GM12878 (cell line): ENCODE measurements at regions not wholly inside any gene's neighbourhood (a gene's known extent, or its start where the extent isn't known, plus 50 kb on each side); places are given as distances from the start of the nearest gene placed in this dataset.

Experiments
- ATAC-seq: fragments of 200-7000 bp; cut with Tn5 transposase; 3 replicates; pipeline ENCODE4 v1.9.1; 2020; ENCODE audit warnings: mild to moderate bottlenecking, moderate library complexity
- BruUV-seq: library from RNA; stranded (reverse); fragments of 400-500 nt; replicated peaks from 2 replicates; lab custom pipeline; 2021; lab: Mats Ljungman, UMichigan
- CTCF ChIA-PET: fragments of 300-600 bp; sonication (Branson Sonifier 250); formaldehyde crosslinking; extraction: SDS; loops from one replicate; lab custom pipeline; 2021; ENCODE audit warnings: inconsistent platforms; lab: Yijun Ruan, JAX
- POLR2A ChIA-PET: fragments of 350-600 bp; formaldehyde crosslinking; extraction: SDS; loops from one replicate; lab custom pipeline; 2021; ENCODE audit warnings: inconsistent platforms; lab: Charles Lee
- RAD21 ChIA-PET: fragments of 300-600 bp; sonication (Branson Sonifier 250); formaldehyde crosslinking; loops from one replicate; lab custom pipeline; 2023; ENCODE audit warnings: antibody characterized with exemption; ENCODE audit not compliant: unreplicated experiment; lab: Charles Lee
- SMC1A ChIA-PET: fragments of 300-600 bp; sonication (Branson Sonifier 250); formaldehyde crosslinking; loops from one replicate; lab custom pipeline; 2023; ENCODE audit not compliant: unreplicated experiment, uncharacterized antibody; lab: Charles Lee
- DNase-seq: peaks from one replicate; pipeline ENCODE4 v3.0.0-alpha.2; 2011; ENCODE audit warnings: low read depth, low spot score
- FAIRE-seq: peaks from 3 replicates; lab custom pipeline; 2011; peaks lifted over from hg19 to GRCh38; lab: Jason Lieb, UNC
- H2AFZ ChIP-seq: 2 replicates; pipeline ENCODE4 v1.6.0; 2011; ENCODE audit warnings: low read depth, low read length, control low read depth; ENCODE audit not compliant: control insufficient read depth
- H3K27ac ChIP-seq: 2 replicates; pipeline ENCODE4 v1.5.1; 2011; ENCODE audit warnings: control low read depth; ENCODE audit not compliant: control insufficient read depth, insufficient read depth
- H3K27me3 ChIP-seq, 2 experiments: replicated peaks in 1 of 2; 2 replicates each; pipeline versions ENCODE4 v1.6.0 to v1.6.1; 2011; ENCODE audit warnings: low read length in 1 of 2; ENCODE audit not compliant: control insufficient read depth in 2 of 2, insufficient read depth in 2 of 2
- H3K36me3 ChIP-seq, 2 experiments: 2 replicates each; pipeline ENCODE4 v1.5.1; 2011; ENCODE audit warnings: low read length in 1 of 2; ENCODE audit not compliant: control insufficient read depth in 2 of 2, insufficient read depth in 2 of 2
- H3K4me1 ChIP-seq: 2 replicates; pipeline ENCODE4 v1.6.1; 2011; ENCODE audit warnings: mild to moderate bottlenecking, low read length, moderate library complexity, mixed read lengths; ENCODE audit not compliant: control insufficient read depth, insufficient read depth
- H3K4me2 ChIP-seq: 2 replicates; pipeline ENCODE4 v1.6.0; 2011; ENCODE audit warnings: control low read depth; ENCODE audit not compliant: control insufficient read depth, insufficient read depth
- H3K4me3 ChIP-seq: fragments of 200-600 bp; sonication (generic); 2 replicates; pipeline ENCODE4 v1.5.1; 2016
- H3K79me2 ChIP-seq: 2 replicates; pipeline ENCODE4 v1.6.0; 2011; ENCODE audit warnings: low read length; ENCODE audit not compliant: control insufficient read depth, insufficient read depth
- H3K9ac ChIP-seq: 2 replicates; pipeline ENCODE4 v1.8.0; 2011; ENCODE audit warnings: low read length, control low read depth, mixed read lengths; ENCODE audit not compliant: control insufficient read depth, insufficient read depth
- H3K9me3 ChIP-seq: replicated peaks from 3 replicates; pipeline ENCODE4 v1.5.1; 2011; ENCODE audit warnings: mild to moderate bottlenecking, low read length; ENCODE audit not compliant: control insufficient read depth, insufficient read depth
- H4K20me1 ChIP-seq: 2 replicates; pipeline ENCODE4 v1.6.0; 2011; ENCODE audit not compliant: control insufficient read depth, insufficient read depth
- BCLAF1 ChIP-seq: fragments of 450-650 bp; IDR thresholded peaks from 2 replicates; pipeline ENCODE4 v1.6.1; 2017; ENCODE audit warnings: antibody characterized with exemption, mild to moderate bottlenecking, moderate library complexity
- CBX5 ChIP-seq: sonication (generic); IDR thresholded peaks from 2 replicates; pipeline ENCODE4 v1.6.1; 2016; ENCODE audit warnings: low read depth, moderate library complexity, mild to moderate bottlenecking, inconsistent platforms
- ELK1 ChIP-seq: IDR thresholded peaks from 2 replicates; pipeline ENCODE4 v1.6.1; 2012; ENCODE audit warnings: low read depth, low read length, improper control_type of control experiment
- ETV6 ChIP-seq, 2 experiments: fragments of 450-650 bp in 1 of 2; IDR thresholded peaks in 1 of 2; conservative IDR thresholded peaks in 1 of 2; 2 replicates each; pipeline ENCODE4 v1.6.1; 2014; ENCODE audit warnings: antibody characterized with exemption in 1 of 2, borderline replicate concordance in 1 of 2, low read depth in 1 of 2, mild to moderate bottlenecking in 1 of 2, moderate library complexity in 1 of 2
- FOXM1 ChIP-seq: IDR thresholded peaks from 2 replicates; pipeline ENCODE4 v1.6.1; 2012; ENCODE audit warnings: low read depth, mild to moderate bottlenecking, inconsistent platforms, low read length, moderate library complexity
- HDGF ChIP-seq: fragments of 450-650 bp; IDR thresholded peaks from 2 replicates; pipeline ENCODE4 v1.6.1; 2016; ENCODE audit warnings: antibody characterized with exemption
- NBN ChIP-seq: fragments of 450-650 bp; IDR thresholded peaks from 2 replicates; pipeline ENCODE4 v1.6.1; 2016
- NFXL1 ChIP-seq: fragments of 450-650 bp; IDR thresholded peaks from 2 replicates; pipeline ENCODE4 v1.6.1; 2017; ENCODE audit warnings: antibody characterized with exemption, mild to moderate bottlenecking, borderline replicate concordance
- NR2C2 ChIP-seq: IDR thresholded peaks from 2 replicates; pipeline ENCODE4 v1.6.1; 2011; ENCODE audit warnings: borderline replicate concordance, low read depth; ENCODE audit not compliant: control insufficient read depth, insufficient read length
- PKNOX1 ChIP-seq: fragments of 450-650 bp; IDR thresholded peaks from 2 replicates; pipeline ENCODE4 v1.6.1; 2016; ENCODE audit warnings: mild to moderate bottlenecking
- POU2F2 ChIP-seq: IDR thresholded peaks from 3 replicates; pipeline ENCODE4 v1.6.1; 2011; ENCODE audit warnings: low read depth, mild to moderate bottlenecking, low read length, borderline replicate concordance
- RCOR1 ChIP-seq: conservative IDR thresholded peaks from 2 replicates; pipeline ENCODE4 v1.6.1; 2012; ENCODE audit warnings: low read depth, low read length, improper control_type of control experiment
- SREBF1 ChIP-seq: IDR thresholded peaks from 2 replicates; pipeline ENCODE4 v1.6.1; 2012; ENCODE audit warnings: mild to moderate bottlenecking, low read length
- TCF7 ChIP-seq: IDR thresholded peaks from 2 replicates; pipeline ENCODE4 v1.6.1; 2014; ENCODE audit warnings: antibody characterized with exemption, borderline replicate concordance
- ZZZ3 ChIP-seq: IDR thresholded peaks from 2 replicates; pipeline ENCODE4 v1.6.1; 2011; ENCODE audit warnings: low read depth; ENCODE audit not compliant: control insufficient read depth, insufficient read length
- WGBS: methylation state at CpG from one replicate; pipeline ENCODE4 v1.1.6; 2016; ENCODE audit warnings: low lambda C conversion rate; ENCODE audit not compliant: insufficient replicate concordance, insufficient coverage; ENCODE audit errors: missing lambda C conversion rate; 5-methylcytosine and 5-hydroxymethylcytosine counted together
- in situ Hi-C: fragments of 300-500 bp; cut with MboI; formaldehyde crosslinking; loops from 9 replicates; pipeline ENCODE4 v1.14.3; 2018; ENCODE audit warnings: mixed read lengths
- intact Hi-C: fragments of 100-400 bp; cut with micrococcal nuclease; formaldehyde crosslinking; loops from one replicate; pipeline ENCODE4 v1.14.2; 2022; ENCODE audit not compliant: unreplicated experiment
- TF ChIP-seq, protein P1 (sequence below), 3 experiments: IDR thresholded peaks in 2 of 3; conservative IDR thresholded peaks in 1 of 3; 2 replicates each; pipeline ENCODE4 v1.5.1; 2011; ENCODE audit warnings: low read depth in 3 of 3, low read length in 3 of 3, mild to moderate bottlenecking in 3 of 3, control low read depth in 2 of 3, moderate library complexity in 2 of 3, inconsistent platforms in 1 of 3, mixed read lengths in 1 of 3; ENCODE audit not compliant: control insufficient read depth in 2 of 3, insufficient read depth in 1 of 3; ENCODE audit errors: extremely low read depth in 1 of 3
- TF ChIP-seq, protein P2 (sequence below): fragments of 450-650 bp; conservative IDR thresholded peaks from 2 replicates; pipeline ENCODE4 v1.6.1; 2017; ENCODE audit warnings: mild to moderate bottlenecking, moderate library complexity

DNA sequence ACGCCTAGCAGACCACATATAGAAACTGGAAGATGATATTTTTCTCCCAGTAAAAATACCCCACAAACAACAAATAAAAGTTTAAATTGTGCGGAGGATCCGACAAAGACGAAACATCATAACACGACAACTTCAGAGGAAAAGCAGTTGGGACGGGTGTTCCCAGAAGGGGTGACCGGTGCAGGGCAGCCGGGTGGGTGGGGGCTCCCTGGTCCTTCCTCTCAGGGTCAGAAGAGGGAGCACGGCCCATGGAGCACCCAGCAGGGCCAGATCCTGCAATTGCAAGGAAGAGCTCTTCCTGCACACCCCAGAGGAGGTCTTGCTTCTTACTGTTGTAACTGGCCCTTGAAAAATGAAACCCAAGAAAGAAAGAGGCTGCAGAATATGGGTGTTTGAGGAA lies 608.5 kb upstream of the MKI67 start:
- in situ Hi-C loops: no loop called here
- no TSS peak for BruUV-seq
- DNase-seq (no peak), ATAC-seq (no peak), FAIRE-seq (no peak)
- RAD21 ChIA-PET: no interaction called here
- Histone ChIP-seq H3K4me1 (no peaks in the 10 kb centered on the region), H3K27ac (no peak overlapping the region), H3K27me3 (0 out of 4 replicates have a peak, but pooled peaks cover 0 to 1% of the 10 kb centered on the region in 2 experiments), H3K4me3 (no peak overlapping the region), H3K9me3 (no peaks in the 10 kb centered on the region), H3K79me2 (no peaks in the 10 kb centered on the region), H4K20me1 (no peaks in the 10 kb centered on the region), H3K9ac (no peak overlapping the region), H2AFZ (no peak overlapping the region), H3K36me3 (no peaks in the 10 kb centered on the region), H3K4me2 (no peak overlapping the region)
- intact Hi-C loops: no loop called here
- 57% methylated on average over 9 of the region's 9 CpGs for WGBS
- POLR2A ChIA-PET: no interaction called here
- CTCF ChIA-PET: no interaction called here
- SMC1A ChIA-PET: no interaction called here
- TF ChIP-seq NR2C2 (no peak), NBN (no peak), SREBF1 (no peak), RCOR1 (no peak), NFXL1 (no peak), TCF7 (no peak), CBX5 (no peak), ELK1 (no peak), HDGF (no peak), ZZZ3 (no peak), POU2F2 (no peak), ETV6 (conservative IDR thresholded peaks at IDR 0.05 in 1 of 2, IDR thresholded peaks at IDR 0.05 in 1 of 2; ENCODE audit: borderline replicate concordance in 1 of 2, low read depth in 1 of 2) (no peak), FOXM1 (no peak), PKNOX1 (no peak), BCLAF1 (no peak)
- TF ChIP-seq, protein P1, sequence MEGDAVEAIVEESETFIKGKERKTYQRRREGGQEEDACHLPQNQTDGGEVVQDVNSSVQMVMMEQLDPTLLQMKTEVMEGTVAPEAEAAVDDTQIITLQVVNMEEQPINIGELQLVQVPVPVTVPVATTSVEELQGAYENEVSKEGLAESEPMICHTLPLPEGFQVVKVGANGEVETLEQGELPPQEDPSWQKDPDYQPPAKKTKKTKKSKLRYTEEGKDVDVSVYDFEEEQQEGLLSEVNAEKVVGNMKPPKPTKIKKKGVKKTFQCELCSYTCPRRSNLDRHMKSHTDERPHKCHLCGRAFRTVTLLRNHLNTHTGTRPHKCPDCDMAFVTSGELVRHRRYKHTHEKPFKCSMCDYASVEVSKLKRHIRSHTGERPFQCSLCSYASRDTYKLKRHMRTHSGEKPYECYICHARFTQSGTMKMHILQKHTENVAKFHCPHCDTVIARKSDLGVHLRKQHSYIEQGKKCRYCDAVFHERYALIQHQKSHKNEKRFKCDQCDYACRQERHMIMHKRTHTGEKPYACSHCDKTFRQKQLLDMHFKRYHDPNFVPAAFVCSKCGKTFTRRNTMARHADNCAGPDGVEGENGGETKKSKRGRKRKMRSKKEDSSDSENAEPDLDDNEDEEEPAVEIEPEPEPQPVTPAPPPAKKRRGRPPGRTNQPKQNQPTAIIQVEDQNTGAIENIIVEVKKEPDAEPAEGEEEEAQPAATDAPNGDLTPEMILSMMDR (IDR thresholded peaks at IDR 0.05 in 2 of 3, conservative IDR thresholded peaks at IDR 0.05 in 1 of 3; ENCODE audit: control insufficient read depth in 2 of 3, extremely low read depth in 1 of 3, insufficient read depth in 1 of 3, low read depth in 3 of 3, low read length in 3 of 3): no peak
- TF ChIP-seq, protein P2, sequence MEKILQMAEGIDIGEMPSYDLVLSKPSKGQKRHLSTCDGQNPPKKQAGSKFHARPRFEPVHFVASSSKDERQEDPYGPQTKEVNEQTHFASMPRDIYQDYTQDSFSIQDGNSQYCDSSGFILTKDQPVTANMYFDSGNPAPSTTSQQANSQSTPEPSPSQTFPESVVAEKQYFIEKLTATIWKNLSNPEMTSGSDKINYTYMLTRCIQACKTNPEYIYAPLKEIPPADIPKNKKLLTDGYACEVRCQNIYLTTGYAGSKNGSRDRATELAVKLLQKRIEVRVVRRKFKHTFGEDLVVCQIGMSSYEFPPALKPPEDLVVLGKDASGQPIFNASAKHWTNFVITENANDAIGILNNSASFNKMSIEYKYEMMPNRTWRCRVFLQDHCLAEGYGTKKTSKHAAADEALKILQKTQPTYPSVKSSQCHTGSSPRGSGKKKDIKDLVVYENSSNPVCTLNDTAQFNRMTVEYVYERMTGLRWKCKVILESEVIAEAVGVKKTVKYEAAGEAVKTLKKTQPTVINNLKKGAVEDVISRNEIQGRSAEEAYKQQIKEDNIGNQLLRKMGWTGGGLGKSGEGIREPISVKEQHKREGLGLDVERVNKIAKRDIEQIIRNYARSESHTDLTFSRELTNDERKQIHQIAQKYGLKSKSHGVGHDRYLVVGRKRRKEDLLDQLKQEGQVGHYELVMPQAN: no peak
